Suprapubic skin (tissue), 4 donors: ENCODE measurements at regions not wholly inside any gene's neighbourhood (a gene's known extent, or its start where the extent isn't known, plus 50 kb on each side); places are given as distances from the start of the nearest gene placed in this dataset.
A peak's percentile ranks its signal among the peaks of the same experiment; 100 is the strongest.

Experiments used
- DNase-seq, 2 donors: peaks; one replicate each; pipeline ENCODE4 v3.0.0-alpha.2; 2019; ENCODE audit warnings: low spot score in 2 of 2
- H3K27ac ChIP-seq: fragments of 200-600 bp; sonication (generic); one replicate; pipeline ENCODE4 v1.5.1; 2019
- H3K27me3 ChIP-seq: fragments of 200-600 bp; sonication (generic); one replicate; pipeline ENCODE4 v1.5.1; 2019
- H3K36me3 ChIP-seq: fragments of 200-600 bp; sonication (generic); one replicate; pipeline ENCODE4 v1.5.1; 2019
- H3K4me1 ChIP-seq: fragments of 200-600 bp; sonication (generic); one replicate; pipeline ENCODE4 v1.5.1; 2019
- H3K4me3 ChIP-seq: fragments of 200-600 bp; sonication (generic); one replicate; pipeline ENCODE4 v1.5.1; 2019; ENCODE audit warnings: mild to moderate bottlenecking
- H3K9me3 ChIP-seq: fragments of 200-600 bp; sonication (generic); one replicate; pipeline ENCODE4 v1.5.1; 2019
- EP300 ChIP-seq: sonication (generic); formaldehyde crosslinking; IDR thresholded peaks from one replicate; pipeline ENCODE4 v1.6.1; 2017; ENCODE audit warnings: antibody characterized with exemption
- POLR2A ChIP-seq, 2 donors: fragments of 450-650 bp; IDR thresholded peaks; one replicate each; pipeline ENCODE4 v1.6.1; 2017; ENCODE audit warnings: antibody characterized with exemption in 2 of 2, mild to moderate bottlenecking in 2 of 2, moderate library complexity in 2 of 2
- POLR2AphosphoS5 ChIP-seq, 3 donors: sonication (generic); formaldehyde crosslinking; IDR thresholded peaks; one replicate each; pipeline ENCODE4 v1.6.1; 2017; ENCODE audit warnings: antibody characterized with exemption in 3 of 3
- WGBS: methylation state at CpG from one replicate; pipeline ENCODE4 v1.1.5; 2018; 5-methylcytosine and 5-hydroxymethylcytosine counted together
- TF ChIP-seq, protein P1 (sequence below), 2 donors: fragments of 200-600 bp in 1 of 2; fragments of 450-650 bp in 1 of 2; sonication (generic) in 1 of 2; IDR thresholded peaks; one replicate each; pipeline ENCODE4 v1.5.1; 2016 to 2019; ENCODE audit warnings: antibody characterized with exemption in 2 of 2, mild to moderate bottlenecking in 1 of 2, moderate library complexity in 1 of 2

DNA sequence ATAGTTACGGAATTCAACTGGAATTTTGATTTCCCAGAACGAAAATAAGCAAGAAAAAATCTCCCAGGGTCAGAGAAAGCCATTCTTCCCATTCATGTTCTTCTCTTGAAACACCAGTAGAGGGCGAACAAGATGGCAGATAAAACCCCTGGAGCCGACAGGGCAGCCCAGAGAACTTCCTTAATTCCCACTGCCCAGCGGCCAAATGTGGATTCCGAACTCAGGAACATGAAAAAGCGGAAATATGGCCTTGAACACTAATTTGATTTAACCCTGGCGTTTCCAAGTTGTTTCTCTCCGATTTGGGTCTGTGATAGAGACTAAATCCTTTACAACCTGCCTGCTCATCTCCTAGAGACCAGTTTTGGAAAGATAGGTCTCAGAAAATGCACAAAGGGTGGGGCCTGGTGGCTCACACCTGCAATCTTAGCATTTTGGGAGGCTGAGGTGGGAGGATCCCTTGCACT is 100.7 kb upstream of the WAC start:
- TF ChIP-seq, protein P1, sequence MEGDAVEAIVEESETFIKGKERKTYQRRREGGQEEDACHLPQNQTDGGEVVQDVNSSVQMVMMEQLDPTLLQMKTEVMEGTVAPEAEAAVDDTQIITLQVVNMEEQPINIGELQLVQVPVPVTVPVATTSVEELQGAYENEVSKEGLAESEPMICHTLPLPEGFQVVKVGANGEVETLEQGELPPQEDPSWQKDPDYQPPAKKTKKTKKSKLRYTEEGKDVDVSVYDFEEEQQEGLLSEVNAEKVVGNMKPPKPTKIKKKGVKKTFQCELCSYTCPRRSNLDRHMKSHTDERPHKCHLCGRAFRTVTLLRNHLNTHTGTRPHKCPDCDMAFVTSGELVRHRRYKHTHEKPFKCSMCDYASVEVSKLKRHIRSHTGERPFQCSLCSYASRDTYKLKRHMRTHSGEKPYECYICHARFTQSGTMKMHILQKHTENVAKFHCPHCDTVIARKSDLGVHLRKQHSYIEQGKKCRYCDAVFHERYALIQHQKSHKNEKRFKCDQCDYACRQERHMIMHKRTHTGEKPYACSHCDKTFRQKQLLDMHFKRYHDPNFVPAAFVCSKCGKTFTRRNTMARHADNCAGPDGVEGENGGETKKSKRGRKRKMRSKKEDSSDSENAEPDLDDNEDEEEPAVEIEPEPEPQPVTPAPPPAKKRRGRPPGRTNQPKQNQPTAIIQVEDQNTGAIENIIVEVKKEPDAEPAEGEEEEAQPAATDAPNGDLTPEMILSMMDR (IDR thresholded peaks at IDR 0.05) = peak; percentile 53 to 67
- TF ChIP-seq EP300 = no peak
- Histone ChIP-seq H3K27ac (no peak overlapping the region), H3K4me1 (peaks cover 9% of the 10 kb centered on the region), H3K36me3 (no peaks in the 10 kb centered on the region), H3K27me3 (no peaks in the 10 kb centered on the region), H3K4me3 (no peak overlapping the region), H3K9me3 (no peaks in the 10 kb centered on the region)
- DNase-seq = no peak
- 1% methylated on average over 9 of the region's 9 CpGs for WGBS

DNA sequence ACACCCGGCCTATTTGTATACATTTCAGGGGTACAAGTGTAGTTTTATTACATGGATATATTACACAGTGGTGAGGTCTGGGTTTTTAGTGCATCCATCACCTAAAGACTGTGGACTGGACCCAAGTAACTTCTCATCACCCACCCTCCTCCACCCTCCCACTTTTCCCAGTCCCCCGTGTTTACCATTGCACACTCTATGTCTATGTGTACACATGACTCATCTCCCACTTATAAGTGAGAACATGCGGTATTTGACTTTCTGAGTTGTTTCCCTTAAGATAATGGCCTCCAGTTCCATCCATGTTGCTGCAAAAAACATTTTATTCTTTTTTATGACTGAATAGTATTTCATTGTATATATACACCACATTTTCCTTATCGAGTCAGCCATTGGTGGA is 98.9 kb upstream of the WAC start:
- no peak for TF ChIP-seq EP300
- TF ChIP-seq POLR2AphosphoS5 (IDR thresholded peaks at IDR 0.05) = no peak
- TF ChIP-seq, protein P1 (IDR thresholded peaks at IDR 0.05) = no peak
- TF ChIP-seq POLR2A (IDR thresholded peaks at IDR 0.05) = no peak
- Histone ChIP-seq H3K27ac (no peak overlapping the region), H3K4me3 (no peak overlapping the region), H3K9me3 (no peaks in the 10 kb centered on the region), H3K27me3 (no peaks in the 10 kb centered on the region), H3K4me1 (peaks cover 9% of the 10 kb centered on the region), H3K36me3 (no peaks in the 10 kb centered on the region)
- no peak for DNase-seq
- 96% methylated on average over 4 of the region's 4 CpGs for WGBS

DNA sequence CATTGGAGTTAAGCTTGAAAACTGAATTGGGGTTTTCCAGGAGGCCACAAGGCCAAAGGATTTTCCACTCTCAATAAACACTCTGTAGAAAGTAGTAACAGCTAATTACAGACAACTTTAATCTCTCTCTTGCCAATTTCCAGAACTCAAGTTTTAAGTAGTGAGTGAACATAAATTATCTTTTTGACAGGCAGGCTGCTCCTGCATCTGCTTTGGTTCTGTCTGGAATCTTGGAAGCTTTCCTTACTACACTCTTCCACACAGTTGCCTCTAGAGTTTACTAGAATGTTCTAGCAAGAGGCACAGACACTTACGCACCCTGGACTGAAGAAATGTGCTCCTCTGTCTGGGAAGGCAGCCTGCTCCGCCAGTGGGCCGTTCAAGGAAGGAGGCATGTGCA is 90.5 kb upstream of the WAC start:
- WGBS = 80% methylated on average over 3 of the region's 3 CpGs
- no peak overlapping the region for H3K27ac ChIP-seq
- no peak for DNase-seq
- H3K27me3 ChIP-seq = no peaks in the 10 kb centered on the region
- TF ChIP-seq EP300 = no peak
- no peak for TF ChIP-seq POLR2A (IDR thresholded peaks at IDR 0.05)
- TF ChIP-seq, protein P1 (IDR thresholded peaks at IDR 0.05) = no peak
- TF ChIP-seq POLR2AphosphoS5 (IDR thresholded peaks at IDR 0.05) = no peak
- no peaks in the 10 kb centered on the region for H3K9me3 ChIP-seq
- H3K4me3 ChIP-seq = no peak overlapping the region
- H3K4me1 ChIP-seq = no peaks in the 10 kb centered on the region
- no peaks in the 10 kb centered on the region for H3K36me3 ChIP-seq

DNA sequence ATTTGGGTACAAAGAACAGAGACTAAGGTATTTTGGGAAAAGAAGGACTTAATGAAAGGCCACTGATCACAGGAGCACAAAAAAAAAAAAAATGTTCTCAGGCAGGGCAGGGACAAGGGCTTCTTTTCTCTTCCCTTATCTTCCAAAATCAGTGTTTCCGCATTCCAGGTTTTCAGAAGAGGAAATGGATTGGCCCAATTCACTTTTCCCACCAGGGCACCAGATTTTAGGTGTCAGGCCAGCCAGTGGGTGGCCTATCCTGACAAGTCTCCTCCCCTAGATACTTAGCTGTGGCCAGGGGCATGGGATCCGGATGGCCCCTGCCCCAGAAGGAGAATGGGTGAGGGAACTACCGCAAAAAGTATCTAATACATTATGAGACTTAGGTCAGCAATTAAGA is 88.9 kb upstream of the WAC start:
- no peak overlapping the region for H3K27ac ChIP-seq
- no peaks in the 10 kb centered on the region for H3K4me1 ChIP-seq
- H3K27me3 ChIP-seq = peaks cover 3% of the 10 kb centered on the region
- H3K36me3 ChIP-seq = no peaks in the 10 kb centered on the region
- DNase-seq = no peak
- no peaks in the 10 kb centered on the region for H3K9me3 ChIP-seq
- TF ChIP-seq, protein P1 (IDR thresholded peaks at IDR 0.05) = no peak
- no peak for TF ChIP-seq POLR2A (IDR thresholded peaks at IDR 0.05)
- no peak for TF ChIP-seq EP300
- no peak for TF ChIP-seq POLR2AphosphoS5 (IDR thresholded peaks at IDR 0.05)
- no peak overlapping the region for H3K4me3 ChIP-seq
- WGBS = 78% methylated on average over 3 of the region's 3 CpGs

DNA sequence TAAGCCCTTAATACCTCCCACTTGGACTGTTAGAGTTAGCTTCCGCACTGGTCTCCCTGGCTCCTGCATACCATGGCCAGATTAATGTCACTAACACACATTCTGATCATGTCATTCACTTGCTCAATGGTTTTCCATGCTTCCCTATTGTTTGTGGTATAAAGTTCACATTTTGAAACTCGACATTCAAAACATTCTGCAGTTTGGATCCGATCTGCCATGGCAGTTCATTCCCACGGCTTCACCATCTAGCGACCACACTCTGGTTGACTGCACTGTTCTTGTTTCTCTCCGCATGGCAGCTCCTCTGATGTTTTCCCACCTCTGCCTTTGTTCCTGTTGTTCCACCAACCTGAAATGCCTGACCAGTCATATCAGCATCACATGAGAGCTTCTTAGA is 87.4 kb upstream of the WAC start:
- no peaks in the 10 kb centered on the region for H3K4me1 ChIP-seq
- peaks cover 3% of the 10 kb centered on the region for H3K27me3 ChIP-seq
- 93% methylated on average over 6 of the region's 6 CpGs for WGBS
- no peak for DNase-seq
- no peaks in the 10 kb centered on the region for H3K36me3 ChIP-seq
- H3K27ac ChIP-seq = no peak overlapping the region
- H3K9me3 ChIP-seq = no peaks in the 10 kb centered on the region
- H3K4me3 ChIP-seq = no peak overlapping the region
- TF ChIP-seq POLR2AphosphoS5 (IDR thresholded peaks at IDR 0.05) (no peak), EP300 (no peak), POLR2A (IDR thresholded peaks at IDR 0.05) (no peak)
- TF ChIP-seq, protein P1 (IDR thresholded peaks at IDR 0.05) = no peak
